Hematopoietic multipotent progenitor cell treated with erythropoietin and hydrocortisone succinate and interleukin-3 and kit ligand, for 4 days (in vitro differentiated cells): ENCODE measurements at regions not wholly inside any gene's neighbourhood (a gene's known extent, or its start where the extent isn't known, plus 50 kb on each side); places are given as distances from the start of the nearest gene placed in this dataset.

ENCODE experiments used
- DNase-seq: peaks from one replicate; pipeline ENCODE4 v3.0.0-alpha.2; 2015

DNA sequence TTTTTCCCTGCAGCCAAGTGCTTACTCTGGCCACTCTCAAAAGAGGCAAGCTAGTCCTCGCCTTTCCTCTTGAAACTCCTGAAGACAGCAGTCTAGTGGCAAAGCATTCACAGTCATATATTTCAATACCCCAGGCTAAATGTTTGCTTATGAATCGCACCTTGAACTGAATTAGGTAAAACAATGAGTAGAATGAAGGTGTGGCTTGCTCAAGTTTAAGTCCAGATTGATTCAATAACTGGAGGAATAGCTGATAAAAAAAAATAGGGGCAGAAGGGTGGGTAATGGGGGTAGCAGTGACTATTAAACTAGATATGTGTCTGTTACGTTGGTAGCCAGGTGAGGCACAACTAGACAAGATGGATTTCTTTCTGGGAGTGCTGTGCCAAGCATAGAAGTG, 88.2 kb upstream of the EPB41L3 start:
- no peak for DNase-seq

DNA sequence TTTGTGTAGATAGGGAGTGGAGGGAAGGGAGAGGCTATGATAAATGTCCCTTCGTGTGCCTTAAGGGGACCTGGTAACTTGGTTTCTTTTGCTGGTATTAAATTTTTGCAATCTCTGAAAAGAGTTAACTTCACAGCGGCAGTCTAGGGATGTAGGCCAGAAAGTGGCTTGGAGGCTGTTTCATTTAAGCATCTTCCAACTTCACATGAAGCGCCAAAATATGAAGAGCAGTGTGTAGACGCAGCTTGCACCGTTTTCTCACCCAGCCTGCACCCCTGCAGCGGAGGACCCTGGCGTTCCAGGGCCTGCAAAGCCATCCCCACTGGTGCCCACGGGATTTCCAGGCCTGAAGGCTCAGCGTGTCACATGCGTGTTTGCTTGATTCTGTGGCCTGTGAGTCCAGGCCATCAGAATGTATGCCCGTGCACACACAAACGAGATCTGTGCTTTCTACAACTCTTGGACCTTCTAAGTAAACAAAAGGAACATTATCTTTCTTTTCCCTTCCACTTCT, 87.2 kb upstream of the EPB41L3 start:
- no peak for DNase-seq

DNA sequence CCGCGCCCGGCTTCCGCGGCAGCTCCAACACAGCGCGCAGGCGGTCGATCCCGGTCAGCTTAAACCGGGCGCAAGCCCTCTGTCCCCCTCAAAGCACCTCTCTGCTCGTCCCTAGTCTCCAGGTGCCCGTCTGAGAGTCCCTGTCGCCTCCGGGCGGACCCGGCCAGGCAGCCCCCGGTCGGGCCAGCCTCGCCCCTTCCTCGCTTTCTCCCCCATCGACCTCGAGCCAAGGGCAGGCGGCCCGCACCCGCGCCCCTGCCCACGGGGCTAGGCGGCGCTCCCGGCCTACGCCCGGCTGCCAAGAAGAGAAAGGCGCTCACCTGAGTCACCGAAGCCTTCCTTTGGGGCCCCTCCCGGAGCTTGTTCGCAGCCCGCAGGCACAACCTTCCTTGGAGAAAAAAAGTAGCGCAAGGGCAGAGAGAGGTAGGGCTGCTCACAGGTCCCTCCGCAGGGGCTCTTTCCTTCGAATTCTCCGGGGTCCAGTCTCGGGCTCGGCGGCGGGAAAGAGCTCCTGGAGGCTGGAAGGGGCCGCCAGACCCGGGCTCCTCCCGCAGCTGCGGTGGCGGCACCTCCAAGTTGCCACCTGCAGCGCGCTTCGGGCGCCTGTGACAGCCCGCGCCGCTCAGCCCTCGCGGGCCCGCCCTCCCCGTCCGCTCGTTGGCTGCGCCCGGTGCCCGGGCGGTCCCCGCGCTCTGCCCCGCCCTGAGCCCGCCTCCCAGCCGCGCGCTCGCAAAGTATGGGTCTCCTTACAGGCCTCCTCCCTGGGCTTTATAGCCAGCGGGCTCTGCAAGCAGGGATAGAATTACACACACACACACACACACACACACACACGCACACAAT, 86.5 kb upstream of the EPB41L3 start:
- DNase-seq, result peak; percentile 78

DNA sequence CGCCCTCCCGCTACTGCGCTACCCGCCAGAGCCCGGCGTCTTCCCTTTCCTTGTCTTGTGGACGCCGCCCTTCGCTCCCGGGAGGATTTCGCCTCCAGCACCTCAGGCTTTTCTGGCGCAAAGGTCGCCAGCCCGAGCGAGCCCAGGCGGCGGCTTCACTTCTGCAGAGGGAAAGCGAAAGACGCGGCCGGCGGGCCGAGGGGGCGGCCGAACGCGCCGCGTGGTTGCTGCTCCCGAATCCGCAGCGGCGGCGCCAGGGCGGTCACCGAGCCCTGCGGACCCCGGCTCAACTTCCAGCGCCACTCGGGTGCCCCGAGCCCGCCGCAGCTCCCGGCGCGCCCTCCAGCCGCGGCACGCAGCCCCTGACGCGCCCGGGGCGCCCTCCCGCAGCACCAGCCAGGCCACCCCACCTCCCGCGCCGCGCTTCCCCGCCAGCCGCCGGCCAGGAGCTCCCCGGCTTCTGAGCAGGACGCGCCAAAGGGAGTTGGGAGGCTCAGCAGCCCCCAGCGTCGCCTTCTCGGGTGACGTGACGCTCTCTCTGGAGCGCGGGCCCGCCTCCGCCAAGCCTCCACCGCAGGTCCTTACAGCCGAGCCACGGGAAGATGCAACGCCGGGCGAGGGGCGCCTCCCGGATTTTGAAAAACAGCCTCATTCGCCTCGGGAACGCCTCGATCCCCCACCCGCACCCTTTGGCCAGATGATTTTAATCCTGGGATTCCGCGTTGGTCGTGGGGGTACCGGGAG, 84.9 kb upstream of the EPB41L3 start:
- DNase-seq, result peak; percentile 15

DNA sequence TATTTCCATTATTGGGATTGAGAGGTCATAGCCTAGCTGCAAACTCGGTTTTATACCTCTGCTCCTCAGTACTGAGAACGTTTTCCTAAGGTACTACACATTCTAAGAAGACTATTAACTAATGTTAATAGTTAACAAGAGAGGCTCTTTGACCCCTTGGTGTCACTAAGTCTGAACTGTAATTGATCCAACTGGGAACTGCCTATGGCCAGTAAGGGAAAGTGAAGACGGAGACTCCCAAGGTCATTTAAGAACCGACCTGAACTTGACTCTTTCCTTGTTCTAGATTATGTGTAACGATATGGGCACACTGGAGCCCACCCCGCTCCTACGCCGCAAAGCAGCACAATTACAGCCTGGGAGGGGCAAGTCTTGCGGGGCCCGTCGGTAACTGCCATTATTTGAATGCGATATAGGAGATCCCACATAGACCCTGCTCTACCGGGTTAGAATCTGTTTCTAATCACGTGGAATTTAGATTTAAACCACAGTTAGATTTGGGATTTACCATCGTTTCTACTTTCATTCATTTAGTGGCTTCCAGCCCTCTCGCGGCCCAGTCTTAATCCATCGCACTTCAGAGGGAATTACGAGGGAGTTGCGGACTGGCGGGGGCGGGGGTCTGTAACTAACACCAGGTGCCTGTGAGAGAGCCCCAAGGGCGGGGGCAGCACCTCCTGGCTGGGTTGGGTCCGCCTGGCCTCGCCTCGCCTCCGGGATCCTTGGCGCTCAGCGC, 84.1 kb upstream of the EPB41L3 start:
- DNase-seq, result no peak

DNA sequence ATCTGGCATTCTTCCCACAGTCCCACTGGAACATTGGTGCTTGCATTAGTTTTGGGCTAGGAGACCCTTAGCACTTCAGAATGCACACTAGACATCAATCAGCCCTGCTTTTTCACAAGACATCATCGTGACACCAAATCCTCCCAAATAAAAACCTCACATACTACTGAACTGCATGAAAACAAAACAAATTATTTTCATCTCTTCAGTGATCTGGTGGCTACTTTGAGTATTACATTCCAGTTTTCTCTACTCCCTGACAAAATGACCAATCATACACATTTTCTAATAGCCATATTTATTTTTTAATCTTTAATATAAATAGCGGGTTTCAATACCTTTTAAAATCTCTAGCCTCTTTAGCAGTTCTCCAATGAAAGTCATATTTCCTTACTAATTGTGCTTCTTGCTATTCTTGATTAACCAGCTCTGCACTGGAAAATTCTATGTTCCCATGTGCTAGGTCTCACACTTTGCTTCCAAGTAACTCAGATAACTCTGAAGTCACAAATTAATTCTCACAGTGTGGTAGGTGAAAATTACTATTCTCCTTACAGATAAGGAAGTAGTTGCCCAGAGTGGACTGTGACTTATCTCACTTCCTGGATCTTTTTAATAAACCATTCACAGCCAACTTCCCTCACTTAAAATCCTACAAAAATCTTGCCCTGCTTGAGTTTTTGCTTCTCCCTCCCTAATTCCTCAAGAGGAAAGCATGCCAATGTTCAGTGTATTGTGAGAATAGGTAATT, 82.5 kb upstream of the EPB41L3 start:
- peak; percentile 9 for DNase-seq

DNA sequence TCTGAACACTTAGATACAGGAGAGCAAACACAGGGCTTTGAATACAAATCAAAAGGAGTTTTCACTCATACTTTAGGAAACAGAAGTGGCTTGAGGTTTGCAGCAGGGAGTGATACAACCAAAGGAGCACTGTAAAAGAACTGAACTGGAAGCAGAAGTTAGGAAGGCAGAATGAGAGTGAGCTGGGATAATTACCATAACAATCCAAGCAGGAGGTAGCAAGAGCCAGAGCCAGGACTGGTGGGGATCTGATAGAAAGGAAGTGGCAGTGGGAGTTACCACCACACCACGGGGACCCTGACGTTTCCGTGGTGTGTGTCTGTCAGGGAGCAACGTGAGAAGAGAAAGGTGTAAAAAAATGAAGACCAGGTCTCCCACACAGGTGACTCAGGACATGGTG, 81.3 kb upstream of the EPB41L3 start:
- no peak for DNase-seq

DNA sequence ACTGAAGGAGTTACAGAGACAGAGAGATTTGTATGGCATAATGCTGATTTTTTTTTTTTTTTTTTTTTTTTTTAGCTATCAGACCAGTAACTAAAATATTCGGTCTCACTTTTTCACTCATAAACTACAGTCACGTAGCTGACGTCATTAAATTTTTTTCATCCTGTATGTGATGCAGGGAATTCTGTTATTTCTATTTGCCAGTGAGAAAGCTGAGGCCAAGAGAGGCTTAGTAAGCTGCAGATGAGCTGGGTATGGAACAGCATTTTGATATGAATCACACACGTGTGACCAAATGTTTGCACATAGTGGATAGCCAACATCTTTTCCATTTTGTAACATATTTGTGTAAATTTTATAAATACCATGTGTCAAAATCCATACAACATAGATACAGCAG, 79.1 kb upstream of the EPB41L3 start:
- no peak for DNase-seq

DNA sequence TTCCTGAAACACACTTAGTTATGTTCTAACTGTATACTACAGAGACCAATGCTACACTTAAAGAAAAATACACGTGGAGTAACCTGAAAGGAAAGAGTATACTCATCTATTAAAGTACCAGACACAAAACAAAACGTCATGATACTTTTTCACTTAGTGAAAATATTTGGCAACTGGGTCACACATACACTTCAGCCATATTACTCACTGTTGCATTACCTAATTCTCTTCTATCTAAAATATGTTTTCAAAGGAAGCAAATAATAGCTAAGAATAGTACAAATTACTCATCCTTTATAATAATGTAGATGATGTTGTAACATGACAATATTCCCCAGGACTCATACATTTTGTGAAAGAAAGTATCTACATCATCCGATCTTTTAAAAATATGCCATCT, 76.5 kb upstream of the EPB41L3 start:
- no peak for DNase-seq

DNA sequence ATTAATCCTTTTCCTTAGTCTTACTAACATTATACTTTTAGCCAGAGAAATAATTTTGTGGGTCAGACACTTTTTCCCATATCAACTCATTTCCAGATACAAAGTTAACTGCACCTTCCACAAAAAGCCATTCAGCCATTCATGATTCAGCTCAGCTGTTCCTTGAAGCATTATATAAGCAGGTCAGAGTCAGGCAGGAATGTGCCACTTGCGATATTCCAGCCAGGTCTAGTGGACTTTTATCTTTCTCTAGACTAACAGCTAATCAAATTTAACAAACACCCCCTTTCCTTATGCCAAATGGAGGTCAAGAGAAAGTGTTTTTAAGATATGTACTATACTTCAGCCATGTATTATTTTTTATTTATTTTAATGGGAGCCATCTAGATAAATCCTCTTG, 75.6 kb upstream of the EPB41L3 start:
- DNase-seq, result no peak

DNA sequence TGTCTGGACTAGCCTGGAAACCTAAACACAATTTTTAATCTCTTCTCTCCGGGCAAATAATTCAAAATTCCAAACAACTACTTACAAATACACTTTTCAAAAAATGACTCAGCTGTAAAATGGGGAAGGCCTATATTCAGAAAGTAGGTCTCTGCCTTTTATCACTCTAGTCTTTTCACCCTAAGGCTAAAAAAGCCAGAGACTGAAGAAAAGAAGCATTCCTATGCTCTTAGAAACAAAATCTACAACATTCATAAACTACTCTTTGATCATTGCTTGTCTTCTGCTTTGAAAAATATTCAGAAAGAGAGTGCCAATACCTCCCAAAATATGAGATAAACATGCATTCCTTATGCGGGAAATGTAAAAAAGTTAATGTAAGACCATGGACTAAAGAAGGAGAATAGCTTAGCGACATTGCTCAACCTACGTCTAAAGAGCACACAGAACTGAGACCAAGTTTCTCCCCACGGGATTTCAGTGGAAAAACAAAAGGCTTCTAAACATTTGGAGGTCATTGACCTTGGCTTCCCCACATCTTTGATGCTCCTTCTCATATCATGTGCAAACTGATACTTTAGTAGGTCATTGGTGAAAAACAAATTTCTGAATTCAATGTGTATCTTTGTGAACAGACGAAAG, 74.4 kb upstream of the EPB41L3 start:
- DNase-seq, result no peak

DNA sequence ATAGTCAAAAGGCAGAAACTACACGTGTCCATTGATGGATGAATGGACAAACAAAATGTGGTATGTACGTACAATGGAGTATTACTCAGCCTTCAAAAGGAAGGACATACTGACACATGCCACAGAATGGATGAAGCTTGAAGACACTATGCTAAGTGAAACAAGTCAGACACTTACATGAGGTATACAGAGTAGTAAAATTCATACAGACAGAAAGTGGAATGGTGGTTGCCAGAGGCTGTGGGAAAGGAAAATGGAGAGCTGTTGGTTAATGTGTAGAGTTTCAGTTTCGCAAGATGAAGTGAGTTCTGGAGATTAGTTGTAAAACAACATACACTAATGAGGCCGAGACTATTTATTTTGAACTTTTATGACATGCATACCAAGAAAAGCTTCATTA, 67.4 kb upstream of the EPB41L3 start:
- no peak for DNase-seq

DNA sequence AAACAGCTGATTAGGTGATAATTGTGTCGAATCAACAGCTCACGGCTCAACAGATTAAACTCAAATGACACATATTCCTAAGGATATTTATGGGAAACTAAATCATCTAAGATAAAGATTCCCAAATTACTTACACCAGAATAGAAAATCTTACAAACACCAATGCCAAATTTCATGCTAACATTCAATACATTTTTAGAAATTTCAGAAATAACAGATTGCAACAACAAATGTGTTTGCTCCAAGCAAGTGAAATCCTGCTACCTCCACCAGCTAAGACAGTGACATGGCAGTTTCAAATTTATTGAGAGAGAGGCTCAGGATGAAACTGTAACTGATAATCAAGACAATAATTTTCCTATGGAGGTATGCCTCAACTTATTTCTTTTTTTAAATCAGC, 65.0 kb upstream of the EPB41L3 start:
- DNase-seq, result no peak

DNA sequence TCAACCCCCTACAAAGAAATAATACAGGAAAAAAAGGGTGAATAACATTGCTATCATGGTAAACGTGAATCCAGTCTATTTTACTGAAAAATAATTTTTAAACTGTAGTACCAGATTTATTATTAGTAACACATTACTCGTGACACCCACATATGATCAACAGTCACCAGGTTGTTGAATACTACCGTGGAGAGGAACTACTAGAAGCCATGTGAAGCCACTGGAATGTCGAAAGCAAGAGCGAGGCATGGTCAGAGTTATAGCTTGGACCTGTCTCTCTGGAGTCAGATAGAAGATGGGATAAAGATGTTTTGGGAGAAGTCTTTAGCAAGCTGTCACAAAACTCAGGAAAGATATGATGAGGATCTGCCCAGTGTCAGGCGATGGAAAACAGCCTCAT, 63.2 kb upstream of the EPB41L3 start:
- DNase-seq, result no peak

DNA sequence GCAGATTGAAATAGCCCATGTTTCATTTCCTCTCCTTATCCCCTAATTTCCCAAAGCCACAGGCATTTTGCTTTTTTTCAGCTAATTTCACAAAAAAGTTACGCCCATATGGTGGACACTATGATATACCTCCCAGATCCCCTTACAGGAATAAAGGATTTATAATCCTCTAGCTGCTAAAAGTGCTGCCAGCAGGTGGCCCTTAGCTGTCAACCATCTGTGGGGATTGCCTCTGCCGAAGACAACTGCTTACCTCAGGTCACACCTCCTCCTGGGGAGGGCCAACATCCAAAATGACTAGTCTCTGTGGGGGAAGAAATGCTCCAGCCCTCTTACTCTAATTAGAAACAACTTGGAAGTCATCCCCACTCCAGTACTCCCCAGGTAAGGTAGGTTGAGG, 61.0 kb upstream of the EPB41L3 start:
- no peak for DNase-seq

DNA sequence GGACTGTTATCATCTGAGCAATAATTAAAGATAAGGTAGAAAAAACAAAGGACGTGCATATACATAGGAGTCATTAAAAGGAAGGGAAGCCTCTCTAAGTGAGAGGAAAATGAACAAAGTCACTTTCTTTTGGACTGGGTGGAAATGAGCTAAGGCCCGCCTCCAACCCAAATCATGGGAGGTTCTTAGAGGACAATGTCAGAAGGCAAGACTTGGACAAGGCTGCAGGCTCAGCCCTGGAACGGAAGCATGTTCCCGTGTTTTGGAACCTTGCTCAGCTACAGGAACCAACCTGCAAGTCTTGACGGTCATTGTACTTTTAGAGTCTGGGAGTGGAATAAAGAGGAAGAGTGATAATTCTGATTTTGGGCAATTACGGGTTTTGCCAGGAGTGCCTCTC, 59.4 kb upstream of the EPB41L3 start:
- DNase-seq, result no peak

DNA sequence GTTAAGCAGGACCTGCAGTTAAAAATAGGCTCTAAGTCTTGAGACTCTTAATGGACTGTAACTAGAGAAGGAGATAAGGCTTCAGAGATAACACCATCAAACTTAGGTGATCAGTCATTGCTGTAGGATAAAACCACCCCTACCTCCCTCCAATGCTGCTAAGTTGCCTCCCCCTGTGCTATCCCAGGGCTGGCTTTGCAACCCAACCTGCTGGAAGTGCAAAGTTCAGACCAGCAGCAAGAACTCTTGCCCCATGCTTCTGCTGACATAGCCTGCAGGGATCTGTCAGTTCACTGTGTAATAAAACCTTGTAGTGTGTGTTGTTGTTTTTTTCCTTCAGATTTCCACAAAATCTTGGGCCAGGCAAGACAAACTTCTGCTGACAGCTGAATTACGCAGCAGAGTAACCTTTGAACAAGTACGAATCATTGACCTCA, 57.4 kb upstream of the EPB41L3 start:
- DNase-seq, result no peak

DNA sequence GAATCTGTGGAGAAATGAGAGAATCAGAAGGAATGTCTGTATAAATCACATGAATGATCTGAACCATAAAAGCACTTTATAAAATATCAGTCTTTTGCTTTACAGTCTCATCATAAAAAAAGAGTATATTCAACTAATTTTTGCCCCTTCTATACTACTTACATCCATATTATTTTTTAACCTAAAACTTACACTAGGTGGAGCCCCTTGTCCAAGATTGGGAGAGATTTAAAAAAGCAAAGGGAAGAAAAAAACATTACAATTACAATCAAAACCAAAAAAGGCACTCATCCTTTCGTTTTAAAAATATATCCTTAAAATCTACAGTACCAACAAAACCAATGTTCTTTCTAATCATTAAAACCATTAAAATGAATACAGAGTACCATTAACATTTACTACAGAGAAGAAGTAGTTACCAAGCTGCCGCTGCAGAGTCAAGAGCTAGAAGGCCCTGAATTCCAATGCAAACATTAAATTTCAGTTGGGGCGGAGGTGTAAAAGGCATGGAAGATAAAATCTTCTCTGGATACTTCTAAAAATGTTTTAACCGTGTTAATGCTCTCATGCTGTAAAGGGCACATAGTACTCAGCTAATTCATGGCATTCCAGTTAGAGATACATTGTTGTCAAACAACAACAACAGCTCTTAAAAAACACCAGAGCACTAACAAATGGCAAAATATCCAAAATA, 56.7 kb upstream of the EPB41L3 start:
- DNase-seq, result peak; percentile 56

DNA sequence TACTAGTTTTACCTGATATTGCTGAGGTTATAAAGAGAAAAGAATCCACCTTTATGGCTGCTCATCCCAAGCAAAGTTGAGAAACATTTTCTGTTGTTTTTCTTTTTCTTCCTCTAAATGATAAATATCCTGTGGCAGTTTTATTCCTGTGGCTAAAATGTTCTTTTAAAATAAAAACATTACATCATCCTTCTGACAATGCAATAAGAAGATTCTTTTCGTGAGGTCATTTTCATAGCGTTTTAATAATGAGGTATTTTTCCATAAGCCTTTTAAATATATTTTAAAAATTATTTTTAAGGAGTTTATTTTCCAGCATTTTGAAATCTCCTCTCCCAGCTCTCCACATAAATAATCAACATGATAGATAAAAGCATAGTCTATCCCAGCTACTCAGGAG, 52.8 kb upstream of the EPB41L3 start:
- DNase-seq, result no peak
